Upper lobe of right lung (tissue), 1 donor: ENCODE measurements at regions not wholly inside any gene's neighbourhood (a gene's known extent, or its start where the extent isn't known, plus 50 kb on each side); places are given as distances from the start of the nearest gene placed in this dataset.
"Not testable (repeated sequence)": the region's sequence is repeated elsewhere in the genome, so short reads cannot be mapped to it uniquely, and the experiment has no call there.

Source experiments
- ATAC-seq: fragments of 200-7000 bp; cut with Tn5 transposase; one replicate; pipeline ENCODE4 v1.9.1; 2020; ENCODE audit warnings: mild to moderate bottlenecking, moderate library complexity
- DNase-seq: peaks from one replicate; pipeline ENCODE4 v3.0.0-alpha.2; 2020
- H3K27ac ChIP-seq: fragments of 200-600 bp; one replicate; pipeline ENCODE4 v1.8.0; 2022
- H3K27me3 ChIP-seq: fragments of 200-600 bp; one replicate; pipeline ENCODE4 v1.8.0; 2022; ENCODE audit warnings: mild to moderate bottlenecking
- H3K36me3 ChIP-seq: fragments of 200-600 bp; one replicate; pipeline ENCODE4 v1.8.0; 2022
- H3K4me1 ChIP-seq: fragments of 200-600 bp; one replicate; pipeline ENCODE4 v1.8.0; 2022
- H3K4me3 ChIP-seq: fragments of 200-600 bp; one replicate; pipeline ENCODE4 v1.8.0; 2022; ENCODE audit warnings: mild to moderate bottlenecking
- H3K9me3 ChIP-seq: fragments of 200-600 bp; one replicate; pipeline ENCODE4 v1.8.0; 2022
- intact Hi-C: fragments of 100-400 bp; cut with DNase I; formaldehyde crosslinking; loops from one replicate; pipeline ENCODE4 v1.11.0; 2022
- TF ChIP-seq, protein P1 (sequence below): fragments of 200-600 bp; IDR thresholded peaks from one replicate; pipeline ENCODE4 v1.8.0; 2022; ENCODE audit warnings: antibody characterized with exemption
- donor health status: DM: no; HTN: yes; CAD: no; lungs with severe emphysema.

- H3K27me3 ChIP-seq = no peaks in the 10 kb centered on the region
- H3K9me3 ChIP-seq = no peaks in the 10 kb centered on the region
- H3K4me1 ChIP-seq = no peaks in the 10 kb centered on the region
- no peak overlapping the region for H3K4me3 ChIP-seq
- TF ChIP-seq, protein P1, sequence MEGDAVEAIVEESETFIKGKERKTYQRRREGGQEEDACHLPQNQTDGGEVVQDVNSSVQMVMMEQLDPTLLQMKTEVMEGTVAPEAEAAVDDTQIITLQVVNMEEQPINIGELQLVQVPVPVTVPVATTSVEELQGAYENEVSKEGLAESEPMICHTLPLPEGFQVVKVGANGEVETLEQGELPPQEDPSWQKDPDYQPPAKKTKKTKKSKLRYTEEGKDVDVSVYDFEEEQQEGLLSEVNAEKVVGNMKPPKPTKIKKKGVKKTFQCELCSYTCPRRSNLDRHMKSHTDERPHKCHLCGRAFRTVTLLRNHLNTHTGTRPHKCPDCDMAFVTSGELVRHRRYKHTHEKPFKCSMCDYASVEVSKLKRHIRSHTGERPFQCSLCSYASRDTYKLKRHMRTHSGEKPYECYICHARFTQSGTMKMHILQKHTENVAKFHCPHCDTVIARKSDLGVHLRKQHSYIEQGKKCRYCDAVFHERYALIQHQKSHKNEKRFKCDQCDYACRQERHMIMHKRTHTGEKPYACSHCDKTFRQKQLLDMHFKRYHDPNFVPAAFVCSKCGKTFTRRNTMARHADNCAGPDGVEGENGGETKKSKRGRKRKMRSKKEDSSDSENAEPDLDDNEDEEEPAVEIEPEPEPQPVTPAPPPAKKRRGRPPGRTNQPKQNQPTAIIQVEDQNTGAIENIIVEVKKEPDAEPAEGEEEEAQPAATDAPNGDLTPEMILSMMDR = no peak
- no peak overlapping the region for H3K27ac ChIP-seq
- no peak for ATAC-seq
- DNase-seq = no peak
- intact Hi-C loops = no loop called here
- no peaks in the 10 kb centered on the region for H3K36me3 ChIP-seq
These were observed 1059.2 kb upstream of the LRRTM1 start for GRCh38 chr2:81363800-81364199.

GRCh38 chr2:81362468-81362867 lies 1057.9 kb upstream of the LRRTM1 start:
- DNase-seq, H3K4me3 ChIP-seq, H3K9me3 ChIP-seq, H3K36me3 ChIP-seq, ATAC-seq, H3K27ac ChIP-seq, H3K27me3 ChIP-seq, intact Hi-C loops, H3K4me1 ChIP-seq: not testable (repeated sequence)

DNA sequence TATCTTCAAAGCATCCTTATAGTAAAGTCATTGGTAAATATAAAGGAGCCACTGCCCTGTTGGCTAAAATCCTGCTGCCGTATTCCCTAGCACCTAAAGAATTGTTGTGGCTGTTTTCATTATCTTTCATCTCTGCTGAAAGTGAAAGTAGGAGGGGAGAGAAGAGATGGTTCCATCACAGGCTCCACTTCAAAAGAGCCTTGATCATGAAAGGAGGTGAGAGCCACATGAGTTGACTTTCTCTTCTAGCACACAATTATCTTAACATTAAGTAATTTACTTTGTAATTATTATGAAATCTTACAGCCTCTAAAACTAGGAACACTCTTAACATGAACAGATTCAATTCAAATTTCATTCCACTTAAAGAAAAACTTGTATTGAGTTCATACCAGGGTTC lies 1050.9 kb upstream of the LRRTM1 start:
- Histone ChIP-seq H3K4me3 (no peak overlapping the region), H3K4me1 (no peaks in the 10 kb centered on the region), H3K27ac (no peak overlapping the region), H3K36me3 (no peaks in the 10 kb centered on the region), H3K27me3 (no peaks in the 10 kb centered on the region), H3K9me3 (no peaks in the 10 kb centered on the region)
- intact Hi-C loops = no loop called here
- no peak for ATAC-seq
- no peak for DNase-seq
- TF ChIP-seq, protein P1 = no peak

DNA sequence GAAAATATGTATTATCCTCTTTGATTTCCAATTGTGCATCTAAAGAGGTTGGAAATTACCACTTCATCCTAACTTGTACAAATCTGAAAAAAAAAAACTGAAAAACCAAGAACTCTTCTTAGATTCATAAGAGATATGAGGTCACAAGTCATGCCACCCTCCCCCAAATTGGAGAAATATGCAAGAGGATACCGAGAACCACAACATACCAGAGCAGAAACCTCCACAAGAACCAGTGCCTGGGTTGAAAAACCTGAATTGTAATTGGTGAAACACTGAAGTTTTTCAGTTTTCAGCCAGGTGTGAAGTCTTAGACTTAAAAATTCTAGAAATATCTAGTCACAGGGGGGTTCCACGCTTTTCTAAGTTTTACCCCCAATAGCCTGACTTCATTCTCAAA lies 1029.5 kb upstream of the LRRTM1 start:
- Histone ChIP-seq H3K4me1 (no peaks in the 10 kb centered on the region), H3K27me3 (no peaks in the 10 kb centered on the region), H3K9me3 (no peaks in the 10 kb centered on the region), H3K27ac (no peak overlapping the region), H3K4me3 (no peak overlapping the region), H3K36me3 (no peaks in the 10 kb centered on the region)
- intact Hi-C loops = no loop called here
- DNase-seq (no peak), ATAC-seq (no peak)
- TF ChIP-seq, protein P1 = no peak

DNA sequence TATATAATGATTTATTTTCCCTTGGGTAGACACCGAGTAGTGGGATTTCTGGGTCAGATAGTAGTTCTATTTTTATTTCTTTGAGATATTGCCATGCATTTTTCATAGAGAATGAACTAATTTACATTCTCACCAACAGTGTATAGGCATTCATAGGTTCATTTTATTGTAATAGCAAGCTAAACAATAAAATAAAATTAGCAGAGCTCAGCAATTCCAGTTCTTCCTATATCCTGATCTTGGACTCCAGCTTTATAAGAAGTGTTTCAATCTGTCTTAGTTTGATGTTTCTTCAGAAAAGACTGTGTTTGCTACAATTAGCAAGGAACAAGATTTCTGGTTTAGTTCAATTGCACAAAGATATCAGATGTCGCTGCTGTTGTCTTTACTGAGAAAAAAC lies 1024.4 kb upstream of the LRRTM1 start:
- H3K9me3 ChIP-seq = no peaks in the 10 kb centered on the region
- TF ChIP-seq, protein P1 = no peak
- no peak for DNase-seq
- H3K36me3 ChIP-seq = no peaks in the 10 kb centered on the region
- no peaks in the 10 kb centered on the region for H3K27me3 ChIP-seq
- H3K4me1 ChIP-seq = no peaks in the 10 kb centered on the region
- no peak for ATAC-seq
- intact Hi-C loops = no loop called here
- H3K27ac ChIP-seq = no peak overlapping the region
- H3K4me3 ChIP-seq = no peak overlapping the region

- no peaks in the 10 kb centered on the region for H3K36me3 ChIP-seq
- H3K4me1 ChIP-seq = no peaks in the 10 kb centered on the region
- DNase-seq = no peak
These were observed 1023.4 kb upstream of the LRRTM1 start for GRCh38 chr2:81327911-81328310.

More at GRCh38 chr2:81327911-81328310, 1023.4 kb upstream of the LRRTM1 start:
- intact Hi-C loops = no loop called here
- Histone ChIP-seq H3K4me3 (no peak overlapping the region), H3K27ac (no peak overlapping the region), H3K27me3 (no peaks in the 10 kb centered on the region), H3K9me3 (no peaks in the 10 kb centered on the region)
- ATAC-seq = no peak
- TF ChIP-seq, protein P1 = no peak
